PC-3 (cell line): ENCODE measurements at regions not wholly inside any gene's neighbourhood (a gene's known extent, or its start where the extent isn't known, plus 50 kb on each side); places are given as distances from the start of the nearest gene placed in this dataset.

ENCODE experiments used
- EZH2phosphoT487 ChIP-seq: fragments of 300-600 bp; sonication (generic); IDR thresholded peaks from 2 replicates; pipeline ENCODE4 v1.6.1; 2018; ENCODE audit warnings: mild to moderate bottlenecking, antibody characterized with exemption, low read length, borderline replicate concordance
- TF ChIP-seq, protein P1 (sequence below): fragments of 300-600 bp; sonication (generic); conservative IDR thresholded peaks from 2 replicates; pipeline ENCODE4 v1.5.1; 2017; ENCODE audit warnings: antibody characterized with exemption, low read depth, mild to moderate bottlenecking, low read length

DNA sequence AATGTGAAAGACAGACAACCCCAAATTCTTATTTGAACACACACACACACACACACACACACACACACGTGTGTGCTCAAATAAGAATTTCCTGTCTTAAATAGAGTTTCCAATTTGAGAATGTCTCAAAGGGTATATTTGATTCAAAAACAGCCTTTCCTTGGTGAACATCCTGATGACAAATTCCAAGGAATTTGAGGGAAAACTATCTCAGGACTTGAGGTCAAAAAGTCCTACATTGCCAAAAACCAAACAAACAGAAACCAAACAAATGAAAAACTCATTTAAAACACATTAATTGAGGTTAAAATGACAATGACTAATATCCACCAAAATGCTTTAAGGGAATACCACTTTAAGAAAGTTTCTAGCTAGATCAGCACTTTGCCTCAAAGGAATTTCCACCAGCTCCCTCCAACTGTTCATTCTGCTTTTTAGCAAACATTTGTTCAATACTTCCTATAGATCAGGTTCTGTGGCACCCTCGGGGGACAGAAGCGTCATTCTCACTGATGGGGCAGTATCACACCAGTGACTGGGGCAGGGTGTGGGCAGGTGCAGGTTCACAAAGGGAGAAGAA lies 232.1 kb upstream of the TRIB2 start:
- TF ChIP-seq, protein P1, sequence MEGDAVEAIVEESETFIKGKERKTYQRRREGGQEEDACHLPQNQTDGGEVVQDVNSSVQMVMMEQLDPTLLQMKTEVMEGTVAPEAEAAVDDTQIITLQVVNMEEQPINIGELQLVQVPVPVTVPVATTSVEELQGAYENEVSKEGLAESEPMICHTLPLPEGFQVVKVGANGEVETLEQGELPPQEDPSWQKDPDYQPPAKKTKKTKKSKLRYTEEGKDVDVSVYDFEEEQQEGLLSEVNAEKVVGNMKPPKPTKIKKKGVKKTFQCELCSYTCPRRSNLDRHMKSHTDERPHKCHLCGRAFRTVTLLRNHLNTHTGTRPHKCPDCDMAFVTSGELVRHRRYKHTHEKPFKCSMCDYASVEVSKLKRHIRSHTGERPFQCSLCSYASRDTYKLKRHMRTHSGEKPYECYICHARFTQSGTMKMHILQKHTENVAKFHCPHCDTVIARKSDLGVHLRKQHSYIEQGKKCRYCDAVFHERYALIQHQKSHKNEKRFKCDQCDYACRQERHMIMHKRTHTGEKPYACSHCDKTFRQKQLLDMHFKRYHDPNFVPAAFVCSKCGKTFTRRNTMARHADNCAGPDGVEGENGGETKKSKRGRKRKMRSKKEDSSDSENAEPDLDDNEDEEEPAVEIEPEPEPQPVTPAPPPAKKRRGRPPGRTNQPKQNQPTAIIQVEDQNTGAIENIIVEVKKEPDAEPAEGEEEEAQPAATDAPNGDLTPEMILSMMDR = no peak
- no peak for TF ChIP-seq EZH2phosphoT487
